Islet precursor cell (in vitro differentiated cells): ENCODE measurements at regions not wholly inside any gene's neighbourhood (a gene's known extent, or its start where the extent isn't known, plus 50 kb on each side); places are given as distances from the start of the nearest gene placed in this dataset.

Source experiments
- DNase-seq: peaks from one replicate; pipeline ENCODE4 v3.0.0-alpha.2; 2018

- no peak for DNase-seq
These were observed 298.4 kb upstream of the PRDM1 start for GRCh38 chr6:105787747-105788146.

GRCh38 chr6:105786890-105787655, 299.1 kb upstream of the PRDM1 start:
- no peak for DNase-seq

- no peak for DNase-seq
These were observed 299.7 kb upstream of the PRDM1 start for GRCh38 chr6:105786449-105786848.

GRCh38 chr6:105785066-105785811, 300.9 kb upstream of the PRDM1 start:
- no peak for DNase-seq

GRCh38 chr6:105784179-105784578, 302.0 kb upstream of the PRDM1 start:
- DNase-seq, result no peak

- no peak for DNase-seq
These were observed 302.7 kb upstream of the PRDM1 start for GRCh38 chr6:105783333-105783935.

- DNase-seq, result no peak
These were observed 304.2 kb upstream of the PRDM1 start for GRCh38 chr6:105781915-105782314.

- DNase-seq, result no peak
These were observed 304.9 kb upstream of the PRDM1 start for GRCh38 chr6:105781248-105781647.

- peak; percentile 74 for DNase-seq
These were observed 305.8 kb upstream of the PRDM1 start for GRCh38 chr6:105780146-105780860.

- no peak for DNase-seq
These were observed 307.0 kb upstream of the PRDM1 start for GRCh38 chr6:105779110-105779509.

- DNase-seq, result no peak
These were observed 311.0 kb upstream of the PRDM1 start for GRCh38 chr6:105775095-105775494.

GRCh38 chr6:105774247-105774646, 311.9 kb upstream of the PRDM1 start:
- no peak for DNase-seq

- no peak for DNase-seq
These were observed 314.7 kb upstream of the PRDM1 start for GRCh38 chr6:105771313-105771970.

GRCh38 chr6:105769987-105770386, 316.1 kb upstream of the PRDM1 start:
- DNase-seq, result peak; percentile 63

GRCh38 chr6:105769197-105769596, 316.9 kb upstream of the PRDM1 start:
- DNase-seq, result no peak

- no peak for DNase-seq
These were observed 318.6 kb upstream of the PRDM1 start for GRCh38 chr6:105767541-105767940.

GRCh38 chr6:105765239-105765638, 320.9 kb upstream of the PRDM1 start:
- DNase-seq, result no peak

- DNase-seq, result no peak
These were observed 321.8 kb upstream of the PRDM1 start for GRCh38 chr6:105764315-105764714.

GRCh38 chr6:105763866-105764265, 322.3 kb upstream of the PRDM1 start:
- no peak for DNase-seq

- no peak for DNase-seq
These were observed 325.4 kb upstream of the PRDM1 start for GRCh38 chr6:105760746-105761145.

- DNase-seq, result no peak
These were observed 326.2 kb upstream of the PRDM1 start for GRCh38 chr6:105759946-105760345.

- DNase-seq, result no peak
These were observed 327.1 kb upstream of the PRDM1 start for GRCh38 chr6:105759015-105759414.
